ENCODE measurements at regions not wholly inside any gene's neighbourhood (a gene's known extent, or its start where the extent isn't known, plus 50 kb on each side); places are given as distances from the start of the nearest gene placed in this dataset.
"Not testable (repeated sequence)": the region's sequence is repeated elsewhere in the genome, so short reads cannot be mapped to it uniquely, and the experiment has no call there.

GRCh38 chr4:59455751-59456150 lies 1744.4 kb upstream of the ADGRL3 start:
- Mint-ChIP-seq H3K36me3 (ENCODE audit: unreplicated experiment) (no peaks in the 10 kb centered on the region), H3K27ac (ENCODE audit: unreplicated experiment) (no peak overlapping the region), H3K4me3 (ENCODE audit: unreplicated experiment) (no peak overlapping the region), H3K27me3 (ENCODE audit: unreplicated experiment) (no peaks in the 10 kb centered on the region), H3K9me3 (ENCODE audit: unreplicated experiment) (no peaks in the 10 kb centered on the region), H3K4me1 (ENCODE audit: low read depth, unreplicated experiment) (peaks cover 1% of the 10 kb centered on the region)
- no peak for DNase-seq
- TF ChIP-seq, protein P1, sequence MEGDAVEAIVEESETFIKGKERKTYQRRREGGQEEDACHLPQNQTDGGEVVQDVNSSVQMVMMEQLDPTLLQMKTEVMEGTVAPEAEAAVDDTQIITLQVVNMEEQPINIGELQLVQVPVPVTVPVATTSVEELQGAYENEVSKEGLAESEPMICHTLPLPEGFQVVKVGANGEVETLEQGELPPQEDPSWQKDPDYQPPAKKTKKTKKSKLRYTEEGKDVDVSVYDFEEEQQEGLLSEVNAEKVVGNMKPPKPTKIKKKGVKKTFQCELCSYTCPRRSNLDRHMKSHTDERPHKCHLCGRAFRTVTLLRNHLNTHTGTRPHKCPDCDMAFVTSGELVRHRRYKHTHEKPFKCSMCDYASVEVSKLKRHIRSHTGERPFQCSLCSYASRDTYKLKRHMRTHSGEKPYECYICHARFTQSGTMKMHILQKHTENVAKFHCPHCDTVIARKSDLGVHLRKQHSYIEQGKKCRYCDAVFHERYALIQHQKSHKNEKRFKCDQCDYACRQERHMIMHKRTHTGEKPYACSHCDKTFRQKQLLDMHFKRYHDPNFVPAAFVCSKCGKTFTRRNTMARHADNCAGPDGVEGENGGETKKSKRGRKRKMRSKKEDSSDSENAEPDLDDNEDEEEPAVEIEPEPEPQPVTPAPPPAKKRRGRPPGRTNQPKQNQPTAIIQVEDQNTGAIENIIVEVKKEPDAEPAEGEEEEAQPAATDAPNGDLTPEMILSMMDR (IDR thresholded peaks at IDR 0.05; ENCODE audit: partially characterized antibody, unreplicated experiment) = no peak

- Mint-ChIP-seq H3K4me3 (ENCODE audit: unreplicated experiment) (no peak overlapping the region), H3K27me3 (ENCODE audit: unreplicated experiment) (no peaks in the 10 kb centered on the region), H3K4me1 (ENCODE audit: low read depth, unreplicated experiment) (peaks cover 1% of the 10 kb centered on the region), H3K36me3 (ENCODE audit: unreplicated experiment) (no peaks in the 10 kb centered on the region), H3K27ac (ENCODE audit: unreplicated experiment) (no peak overlapping the region), H3K9me3 (ENCODE audit: unreplicated experiment) (no peaks in the 10 kb centered on the region)
- TF ChIP-seq, protein P1 (IDR thresholded peaks at IDR 0.05; ENCODE audit: partially characterized antibody, unreplicated experiment) = no peak
- DNase-seq = no peak
Measured at GRCh38 chr4:59457576-59457975, 1742.5 kb upstream of the ADGRL3 start.

DNA sequence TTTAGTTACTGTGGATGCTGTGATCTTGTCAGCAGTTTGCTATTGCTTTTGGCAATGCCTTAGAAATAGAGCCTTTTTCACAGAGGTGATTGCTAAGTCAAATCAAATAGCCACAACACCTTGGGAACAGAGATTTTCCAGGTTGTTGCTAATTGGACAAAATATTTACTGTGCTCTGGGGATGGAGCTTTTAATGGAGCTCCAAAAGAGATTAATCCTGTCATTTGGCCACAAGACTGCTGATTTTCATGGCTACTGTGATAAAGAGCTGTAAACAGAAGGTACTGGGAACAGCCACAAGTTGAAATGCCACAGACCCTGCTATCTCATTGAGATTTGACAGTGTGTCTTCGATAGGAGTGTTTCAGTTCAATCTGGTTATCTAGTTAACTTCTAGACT lies 1715.2 kb upstream of the ADGRL3 start:
- no peak for DNase-seq
- TF ChIP-seq, protein P1 (IDR thresholded peaks at IDR 0.05; ENCODE audit: partially characterized antibody, unreplicated experiment) = no peak
- H3K4me3 Mint-ChIP-seq (ENCODE audit: unreplicated experiment) = no peak overlapping the region
- no peaks in the 10 kb centered on the region for H3K27me3 Mint-ChIP-seq (ENCODE audit: unreplicated experiment)
- no peaks in the 10 kb centered on the region for H3K9me3 Mint-ChIP-seq (ENCODE audit: unreplicated experiment)
- peaks cover 4% of the 10 kb centered on the region for H3K36me3 Mint-ChIP-seq (ENCODE audit: unreplicated experiment)
- no peak overlapping the region for H3K27ac Mint-ChIP-seq (ENCODE audit: unreplicated experiment)
- no peaks in the 10 kb centered on the region for H3K4me1 Mint-ChIP-seq (ENCODE audit: low read depth, unreplicated experiment)

- no peaks in the 10 kb centered on the region for H3K36me3 Mint-ChIP-seq (ENCODE audit: unreplicated experiment)
- H3K9me3 Mint-ChIP-seq (ENCODE audit: unreplicated experiment) = no peaks in the 10 kb centered on the region
- no peak overlapping the region for H3K27ac Mint-ChIP-seq (ENCODE audit: unreplicated experiment)
- TF ChIP-seq, protein P1 (IDR thresholded peaks at IDR 0.05; ENCODE audit: partially characterized antibody, unreplicated experiment) = no peak
- no peak for DNase-seq
- peaks cover 1% of the 10 kb centered on the region for H3K27me3 Mint-ChIP-seq (ENCODE audit: unreplicated experiment)
- no peak overlapping the region for H3K4me3 Mint-ChIP-seq (ENCODE audit: unreplicated experiment)
- no peaks in the 10 kb centered on the region for H3K4me1 Mint-ChIP-seq (ENCODE audit: low read depth, unreplicated experiment)
Measured at GRCh38 chr4:59500103-59500502, 1700.0 kb upstream of the ADGRL3 start.

GRCh38 chr4:59503731-59504130 lies 1696.4 kb upstream of the ADGRL3 start:
- Mint-ChIP-seq H3K36me3 (ENCODE audit: unreplicated experiment) (no peaks in the 10 kb centered on the region), H3K27ac (ENCODE audit: unreplicated experiment) (no peak overlapping the region)
- TF ChIP-seq, protein P1 (IDR thresholded peaks at IDR 0.05; ENCODE audit: partially characterized antibody, unreplicated experiment) = no peak

GRCh38 chr4:59511809-59512208 lies 1688.3 kb upstream of the ADGRL3 start:
- not testable (repeated sequence) for H3K9me3 Mint-ChIP-seq (ENCODE audit: unreplicated experiment); DNase-seq; H3K27me3 Mint-ChIP-seq (ENCODE audit: unreplicated experiment); H3K36me3 Mint-ChIP-seq (ENCODE audit: unreplicated experiment); H3K27ac Mint-ChIP-seq (ENCODE audit: unreplicated experiment); H3K4me3 Mint-ChIP-seq (ENCODE audit: unreplicated experiment); H3K4me1 Mint-ChIP-seq (ENCODE audit: low read depth, unreplicated experiment)

More at GRCh38 chr4:59503731-59504130, 1696.4 kb upstream of the ADGRL3 start:
- DNase-seq = no peak
- no peaks in the 10 kb centered on the region for H3K9me3 Mint-ChIP-seq (ENCODE audit: unreplicated experiment)
- no peak overlapping the region for H3K4me3 Mint-ChIP-seq (ENCODE audit: unreplicated experiment)
- no peaks in the 10 kb centered on the region for H3K27me3 Mint-ChIP-seq (ENCODE audit: unreplicated experiment)
- H3K4me1 Mint-ChIP-seq (ENCODE audit: low read depth, unreplicated experiment) = no peaks in the 10 kb centered on the region
